ENCODE measurements at regions not wholly inside any gene's neighbourhood (a gene's known extent, or its start where the extent isn't known, plus 50 kb on each side); places are given as distances from the start of the nearest gene placed in this dataset.
"Not testable (repeated sequence)": the region's sequence is repeated elsewhere in the genome, so short reads cannot be mapped to it uniquely, and the experiment has no call there.

DNA sequence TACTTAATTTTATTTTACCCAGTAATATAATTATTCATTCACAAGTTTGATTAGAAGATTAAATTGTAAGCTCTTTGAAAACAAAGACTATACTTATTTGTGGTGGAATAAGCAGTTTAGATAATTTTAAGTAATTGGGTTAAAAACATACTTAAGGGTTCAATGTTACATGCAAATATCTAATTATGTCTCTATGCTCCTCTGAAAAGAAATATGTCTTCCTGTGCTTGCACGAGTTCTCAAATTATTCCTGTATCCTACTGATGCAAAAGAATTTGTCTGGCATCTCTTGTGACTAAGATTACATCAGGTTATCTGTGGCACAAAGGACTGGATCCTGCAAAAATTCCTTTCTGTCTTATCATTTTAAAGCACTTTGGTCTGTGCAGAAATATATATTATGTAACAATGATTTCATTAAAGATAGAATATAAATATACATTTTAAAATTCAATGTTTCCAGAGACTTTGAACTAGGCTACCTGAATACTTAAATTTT is 416.7 kb downstream of the COL11A1 start:
- Histone ChIP-seq H2AFZ (ENCODE audit: low read length, unreplicated experiment) (no peak overlapping the region), H3K4me3 (ENCODE audit: low read depth, low read length) (no peak overlapping the region), H3K79me2 (ENCODE audit: control insufficient read depth, insufficient read depth, low read length, unreplicated experiment) (no peaks in the 10 kb centered on the region), H3K36me3 (ENCODE audit: insufficient read depth, low read length) (no peaks in the 10 kb centered on the region), H3K4me1 (ENCODE audit: control insufficient read depth, insufficient read depth, low read length, unreplicated experiment) (no peaks in the 10 kb centered on the region), H3K27ac (ENCODE audit: low read depth, low read length) (no peak overlapping the region), H3K27me3 (ENCODE audit: insufficient read depth, low read length) (no peaks in the 10 kb centered on the region)

DNA sequence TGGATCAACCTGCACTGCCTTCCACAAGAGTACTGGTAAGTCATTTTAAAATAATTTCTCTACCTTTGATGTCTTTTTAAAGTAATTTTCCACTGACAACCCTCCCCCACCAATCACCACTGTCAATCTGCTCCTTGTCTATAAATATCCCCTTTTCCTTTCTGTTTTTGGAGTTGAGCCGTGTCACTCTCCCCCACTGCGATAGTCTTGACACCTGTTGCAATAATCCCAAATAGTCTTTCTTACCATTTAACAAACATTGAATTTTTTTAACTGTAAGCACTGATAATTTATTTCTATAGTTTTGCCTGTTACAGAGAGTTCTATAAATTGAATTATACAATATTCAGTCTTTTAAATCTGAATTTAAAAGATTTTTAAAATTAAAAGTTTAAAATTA is 420.9 kb downstream of the COL11A1 start:
- H3K79me2 ChIP-seq (ENCODE audit: control insufficient read depth, insufficient read depth, low read length, unreplicated experiment) = no peaks in the 10 kb centered on the region
- H3K27ac ChIP-seq (ENCODE audit: low read depth, low read length) = no peak overlapping the region
- no peak overlapping the region for H3K4me3 ChIP-seq (ENCODE audit: low read depth, low read length)
- H3K4me1 ChIP-seq (ENCODE audit: control insufficient read depth, insufficient read depth, low read length, unreplicated experiment) = no peaks in the 10 kb centered on the region
- H3K27me3 ChIP-seq (ENCODE audit: insufficient read depth, low read length) = no peaks in the 10 kb centered on the region
- H2AFZ ChIP-seq (ENCODE audit: low read length, unreplicated experiment) = no peak overlapping the region
- H3K36me3 ChIP-seq (ENCODE audit: insufficient read depth, low read length) = no peaks in the 10 kb centered on the region

DNA sequence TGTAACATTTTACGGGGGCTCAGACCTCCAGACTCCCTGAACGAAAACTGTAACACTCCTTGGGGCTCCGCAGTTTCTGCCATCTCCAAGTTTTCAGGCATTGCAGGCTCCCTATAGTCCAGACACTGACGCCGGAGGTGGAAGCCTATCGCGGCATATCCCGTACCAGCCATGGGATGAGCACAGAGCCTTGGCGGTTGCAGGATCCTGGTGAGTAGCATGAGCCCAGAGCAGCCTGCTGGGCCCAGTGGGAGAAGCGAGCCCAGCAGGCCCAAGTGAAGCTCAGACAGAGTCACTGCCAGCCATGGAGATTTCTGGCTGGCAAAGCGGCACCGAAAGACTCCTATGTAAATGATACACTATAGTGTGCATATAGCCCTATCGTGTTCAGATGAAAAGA is 446.8 kb downstream of the COL11A1 start:
- Histone ChIP-seq H3K36me3 (ENCODE audit: insufficient read depth, low read length) (no peaks in the 10 kb centered on the region), H3K79me2 (ENCODE audit: control insufficient read depth, insufficient read depth, low read length, unreplicated experiment) (no peaks in the 10 kb centered on the region), H2AFZ (ENCODE audit: low read length, unreplicated experiment) (no peak overlapping the region)

DNA sequence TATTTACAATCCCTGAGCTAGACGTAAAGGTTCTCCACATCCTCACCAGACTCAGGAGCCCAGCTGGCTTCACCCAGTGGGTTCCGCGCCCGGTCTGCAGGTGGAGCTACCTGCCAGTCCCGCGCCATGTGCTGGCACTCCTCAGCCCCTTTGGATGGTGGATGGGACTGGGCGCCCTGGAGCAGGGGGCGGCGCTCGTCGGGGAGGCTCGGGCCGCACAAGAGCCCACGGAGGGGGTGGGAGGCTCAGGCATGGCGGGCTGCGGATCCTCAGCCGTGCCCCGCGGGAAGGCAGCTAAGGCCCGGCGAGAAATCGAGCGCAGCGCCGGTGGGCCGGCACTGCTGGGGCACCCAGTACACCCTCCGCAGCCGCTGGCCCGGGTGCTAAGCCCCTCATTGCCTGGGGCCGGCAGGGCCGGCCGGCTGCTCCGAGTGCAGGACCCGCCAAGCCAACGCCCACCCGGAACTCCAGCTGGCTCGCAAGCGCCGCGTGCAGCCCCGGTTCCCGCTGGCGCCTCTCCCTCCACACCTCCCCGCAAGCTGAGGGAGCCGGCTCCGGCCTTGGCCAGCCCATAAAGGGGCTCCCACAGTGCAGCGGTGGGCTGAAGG is 448.3 kb downstream of the COL11A1 start:
- H3K36me3 ChIP-seq (ENCODE audit: insufficient read depth, low read length); H3K4me3 ChIP-seq (ENCODE audit: low read depth, low read length); H3K27me3 ChIP-seq (ENCODE audit: insufficient read depth, low read length); H3K79me2 ChIP-seq (ENCODE audit: control insufficient read depth, insufficient read depth, low read length, unreplicated experiment); H2AFZ ChIP-seq (ENCODE audit: low read length, unreplicated experiment); H3K27ac ChIP-seq (ENCODE audit: low read depth, low read length); H3K4me1 ChIP-seq (ENCODE audit: control insufficient read depth, insufficient read depth, low read length, unreplicated experiment): not testable (repeated sequence)

More for the DNA sequence above, 446.8 kb downstream of the COL11A1 start:
- Histone ChIP-seq H3K4me1 (ENCODE audit: control insufficient read depth, insufficient read depth, low read length, unreplicated experiment) (no peaks in the 10 kb centered on the region), H3K27ac (ENCODE audit: low read depth, low read length) (no peak overlapping the region), H3K4me3 (ENCODE audit: low read depth, low read length) (no peak overlapping the region), H3K27me3 (ENCODE audit: insufficient read depth, low read length) (no peaks in the 10 kb centered on the region)

DNA sequence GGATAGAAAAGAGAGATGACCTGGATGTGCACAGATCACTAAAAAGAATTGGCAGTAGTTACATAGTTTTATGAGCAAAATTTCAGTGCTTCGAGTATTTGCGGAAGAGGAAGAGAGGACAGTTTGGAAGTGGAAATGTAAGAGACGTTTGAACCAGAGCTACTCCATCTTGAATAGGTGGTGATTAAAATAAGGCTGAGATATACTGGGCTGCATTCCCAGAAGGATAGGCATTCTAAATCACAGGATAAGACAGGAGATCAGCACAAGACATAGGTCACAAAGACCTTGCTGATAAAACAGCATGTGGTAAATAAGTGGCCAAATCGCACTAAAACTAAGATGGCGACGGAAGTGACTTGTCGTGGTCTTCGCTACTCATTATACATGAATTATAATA is 453.3 kb downstream of the COL11A1 start:
- Histone ChIP-seq H3K27ac (ENCODE audit: low read depth, low read length) (no peak overlapping the region), H2AFZ (ENCODE audit: low read length, unreplicated experiment) (peak overlapping the region; percentile 60), H3K4me3 (ENCODE audit: low read depth, low read length) (peak overlapping the region; percentile 62)

DNA sequence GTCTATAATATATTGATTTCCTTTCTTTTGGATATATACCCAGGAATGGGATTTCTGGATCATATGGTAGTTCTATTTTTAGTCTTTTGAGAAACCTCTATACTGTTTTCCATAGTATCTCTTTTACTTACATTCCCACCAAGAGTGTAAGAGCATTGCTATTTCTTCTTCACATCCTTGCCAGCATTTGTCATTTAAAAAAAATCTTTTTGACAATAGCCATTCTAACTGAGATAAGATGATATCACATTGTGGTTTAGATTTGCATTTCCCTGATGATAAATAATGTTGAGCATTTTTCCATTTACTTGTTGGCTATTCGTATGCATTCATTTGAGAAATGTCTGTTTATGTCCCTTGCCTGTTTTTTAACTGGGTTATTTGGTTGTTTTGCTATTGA is 467.4 kb downstream of the COL11A1 start:
- Histone ChIP-seq H2AFZ (ENCODE audit: low read length, unreplicated experiment) (no peak overlapping the region), H3K36me3 (ENCODE audit: insufficient read depth, low read length) (no peaks in the 10 kb centered on the region), H3K4me1 (ENCODE audit: control insufficient read depth, insufficient read depth, low read length, unreplicated experiment) (no peaks in the 10 kb centered on the region), H3K4me3 (ENCODE audit: low read depth, low read length) (no peak overlapping the region), H3K27me3 (ENCODE audit: insufficient read depth, low read length) (no peaks in the 10 kb centered on the region), H3K79me2 (ENCODE audit: control insufficient read depth, insufficient read depth, low read length, unreplicated experiment) (no peaks in the 10 kb centered on the region), H3K27ac (ENCODE audit: low read depth, low read length) (no peak overlapping the region)

More for the DNA sequence above, 453.3 kb downstream of the COL11A1 start:
- Histone ChIP-seq H3K36me3 (ENCODE audit: insufficient read depth, low read length) (no peaks in the 10 kb centered on the region), H3K4me1 (ENCODE audit: control insufficient read depth, insufficient read depth, low read length, unreplicated experiment) (peaks cover 6% of the 10 kb centered on the region), H3K79me2 (ENCODE audit: control insufficient read depth, insufficient read depth, low read length, unreplicated experiment) (no peaks in the 10 kb centered on the region), H3K27me3 (ENCODE audit: insufficient read depth, low read length) (no peaks in the 10 kb centered on the region)

DNA sequence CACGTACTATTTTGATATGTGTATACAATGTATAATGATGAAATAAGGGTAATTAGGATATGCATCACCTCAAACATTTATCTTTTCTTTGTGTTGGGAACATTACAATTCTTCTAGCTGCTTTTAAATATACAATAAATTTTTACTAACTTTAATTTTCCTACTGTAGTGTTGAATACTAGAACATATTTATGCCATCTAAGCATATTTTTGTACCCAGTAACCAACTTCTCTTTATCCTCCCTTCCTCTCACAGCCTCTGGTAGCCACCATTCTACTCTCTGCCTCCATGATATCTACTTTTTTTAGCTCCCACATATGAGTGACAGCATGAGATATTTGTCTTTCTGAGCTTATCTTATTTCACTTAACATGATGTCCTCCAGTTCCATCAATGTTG is 468.0 kb downstream of the COL11A1 start:
- no peak overlapping the region for H3K4me3 ChIP-seq (ENCODE audit: low read depth, low read length)
- no peak overlapping the region for H2AFZ ChIP-seq (ENCODE audit: low read length, unreplicated experiment)
- H3K36me3 ChIP-seq (ENCODE audit: insufficient read depth, low read length) = no peaks in the 10 kb centered on the region
- no peaks in the 10 kb centered on the region for H3K4me1 ChIP-seq (ENCODE audit: control insufficient read depth, insufficient read depth, low read length, unreplicated experiment)
- no peaks in the 10 kb centered on the region for H3K79me2 ChIP-seq (ENCODE audit: control insufficient read depth, insufficient read depth, low read length, unreplicated experiment)
- H3K27me3 ChIP-seq (ENCODE audit: insufficient read depth, low read length) = no peaks in the 10 kb centered on the region
- H3K27ac ChIP-seq (ENCODE audit: low read depth, low read length) = no peak overlapping the region

DNA sequence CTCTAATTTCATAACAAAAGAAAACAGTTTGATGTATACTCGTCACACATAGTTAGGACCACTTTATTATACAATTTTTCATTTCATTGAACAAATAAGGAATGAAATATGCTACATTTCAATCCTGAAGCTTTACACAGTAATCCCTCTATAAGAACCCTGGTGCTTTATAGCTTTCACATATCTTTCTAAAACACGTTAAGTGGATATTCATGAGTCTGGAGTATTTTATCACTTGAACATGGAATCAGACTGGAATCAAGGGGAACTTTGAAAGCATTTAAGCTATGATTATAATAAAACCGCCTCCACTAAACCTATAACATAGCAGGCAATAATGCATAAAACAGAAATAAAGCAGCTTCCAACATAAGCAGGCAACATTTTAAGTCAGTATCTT is 476.6 kb downstream of the COL11A1 start:
- H3K27me3 ChIP-seq (ENCODE audit: insufficient read depth, low read length) = no peaks in the 10 kb centered on the region
- no peaks in the 10 kb centered on the region for H3K79me2 ChIP-seq (ENCODE audit: control insufficient read depth, insufficient read depth, low read length, unreplicated experiment)
- H3K27ac ChIP-seq (ENCODE audit: low read depth, low read length) = no peak overlapping the region
- H2AFZ ChIP-seq (ENCODE audit: low read length, unreplicated experiment) = no peak overlapping the region
- H3K4me1 ChIP-seq (ENCODE audit: control insufficient read depth, insufficient read depth, low read length, unreplicated experiment) = no peaks in the 10 kb centered on the region
- no peaks in the 10 kb centered on the region for H3K36me3 ChIP-seq (ENCODE audit: insufficient read depth, low read length)
- no peak overlapping the region for H3K4me3 ChIP-seq (ENCODE audit: low read depth, low read length)

DNA sequence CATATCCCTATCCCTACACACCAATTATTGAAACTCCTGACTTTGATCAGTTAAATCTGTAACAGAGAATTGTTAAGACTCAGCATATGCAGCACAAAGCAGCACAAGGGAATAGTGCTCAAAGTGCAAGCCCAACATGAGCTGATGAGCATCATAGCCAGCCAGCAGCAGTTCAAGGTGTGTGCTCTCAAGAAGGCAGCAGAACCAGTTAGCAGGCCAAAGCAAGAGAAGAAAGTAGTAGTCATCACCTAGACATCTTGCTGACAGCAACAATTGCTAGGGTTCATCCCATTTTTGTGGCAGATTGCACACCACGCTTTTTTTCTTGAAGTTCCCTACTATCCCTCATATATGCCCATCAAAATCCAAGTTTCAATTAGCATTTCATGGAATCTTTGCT is 478.3 kb downstream of the COL11A1 start:
- H3K79me2 ChIP-seq (ENCODE audit: control insufficient read depth, insufficient read depth, low read length, unreplicated experiment) = no peaks in the 10 kb centered on the region

DNA sequence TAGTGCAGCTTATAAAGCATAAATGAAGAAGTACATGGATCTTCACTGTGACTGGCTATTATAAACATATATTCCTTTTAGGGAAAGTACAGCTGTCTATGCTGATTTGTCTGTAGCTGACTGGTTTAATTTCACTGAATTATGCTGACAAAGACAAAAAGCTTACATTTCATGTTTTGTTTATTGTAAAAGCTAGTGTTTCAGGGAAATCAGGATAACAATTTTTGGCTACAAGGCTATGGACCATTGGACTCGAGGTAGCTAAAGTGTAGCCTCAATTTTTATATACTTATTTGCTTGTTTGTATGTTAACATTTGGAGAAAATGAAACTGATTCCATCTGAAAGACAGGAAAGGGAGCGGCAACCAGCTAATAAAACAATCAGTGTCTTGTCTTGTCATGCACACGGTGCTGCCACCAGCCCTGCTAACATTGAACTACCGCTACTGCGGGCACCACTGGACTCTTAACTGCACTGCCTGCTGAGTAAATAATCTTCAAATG is 480.2 kb downstream of the COL11A1 start:
- H3K27ac ChIP-seq (ENCODE audit: low read depth, low read length) = no peak overlapping the region
- H3K27me3 ChIP-seq (ENCODE audit: insufficient read depth, low read length) = no peaks in the 10 kb centered on the region
- no peaks in the 10 kb centered on the region for H3K36me3 ChIP-seq (ENCODE audit: insufficient read depth, low read length)
- peak overlapping the region; percentile 54 for H3K4me3 ChIP-seq (ENCODE audit: low read depth, low read length)
- peak overlapping the region; percentile 67 for H2AFZ ChIP-seq (ENCODE audit: low read length, unreplicated experiment)
- no peaks in the 10 kb centered on the region for H3K4me1 ChIP-seq (ENCODE audit: control insufficient read depth, insufficient read depth, low read length, unreplicated experiment)
- H3K79me2 ChIP-seq (ENCODE audit: control insufficient read depth, insufficient read depth, low read length, unreplicated experiment) = no peaks in the 10 kb centered on the region

More for the DNA sequence above, 478.3 kb downstream of the COL11A1 start:
- no peak overlapping the region for H2AFZ ChIP-seq (ENCODE audit: low read length, unreplicated experiment)
- no peak overlapping the region for H3K4me3 ChIP-seq (ENCODE audit: low read depth, low read length)
- H3K27ac ChIP-seq (ENCODE audit: low read depth, low read length) = no peak overlapping the region
- H3K27me3 ChIP-seq (ENCODE audit: insufficient read depth, low read length) = no peaks in the 10 kb centered on the region
- H3K4me1 ChIP-seq (ENCODE audit: control insufficient read depth, insufficient read depth, low read length, unreplicated experiment) = no peaks in the 10 kb centered on the region
- H3K36me3 ChIP-seq (ENCODE audit: insufficient read depth, low read length) = no peaks in the 10 kb centered on the region

DNA sequence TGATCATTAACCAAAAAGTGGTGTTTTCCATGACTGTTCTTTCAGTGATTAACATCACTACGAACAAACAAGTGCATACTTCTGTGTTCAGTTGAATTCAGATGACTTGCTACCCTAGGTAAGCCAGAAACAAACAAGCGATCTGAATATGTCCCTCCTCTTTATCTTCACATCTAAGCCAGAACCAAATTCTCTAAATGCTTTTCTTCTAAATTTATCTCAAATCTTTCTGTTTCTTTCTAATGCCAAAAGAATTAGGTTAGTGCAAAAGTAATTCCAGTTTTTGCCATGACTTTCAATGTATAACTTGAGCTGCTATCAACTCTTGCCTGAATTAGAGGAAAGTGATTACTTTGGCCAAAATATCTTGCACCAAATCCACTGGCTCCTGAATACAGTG is 481.2 kb downstream of the COL11A1 start:
- H2AFZ ChIP-seq (ENCODE audit: low read length, unreplicated experiment) = no peak overlapping the region
- no peak overlapping the region for H3K4me3 ChIP-seq (ENCODE audit: low read depth, low read length)
- no peaks in the 10 kb centered on the region for H3K79me2 ChIP-seq (ENCODE audit: control insufficient read depth, insufficient read depth, low read length, unreplicated experiment)
- no peak overlapping the region for H3K27ac ChIP-seq (ENCODE audit: low read depth, low read length)
- no peaks in the 10 kb centered on the region for H3K27me3 ChIP-seq (ENCODE audit: insufficient read depth, low read length)
- no peaks in the 10 kb centered on the region for H3K36me3 ChIP-seq (ENCODE audit: insufficient read depth, low read length)
- no peaks in the 10 kb centered on the region for H3K4me1 ChIP-seq (ENCODE audit: control insufficient read depth, insufficient read depth, low read length, unreplicated experiment)
